Neural crest cell (in vitro differentiated cells): ENCODE measurements at regions not wholly inside any gene's neighbourhood (a gene's known extent, or its start where the extent isn't known, plus 50 kb on each side); places are given as distances from the start of the nearest gene placed in this dataset.

Source experiments
- DNase-seq: peaks from one replicate; pipeline ENCODE4 v3.0.0; 2021; ENCODE audit warnings: low read depth, mixed read lengths, low spot score
- H3K27ac Mint-ChIP-seq: one replicate; pipeline ENCODE4 v1.8.0; 2021; ENCODE audit warnings: mild to moderate bottlenecking, mixed read lengths; ENCODE audit not compliant: unreplicated experiment
- H3K27me3 Mint-ChIP-seq: 2 replicates; pipeline ENCODE4 v1.8.0; 2021; ENCODE audit warnings: low read depth, mild to moderate bottlenecking, mixed read lengths
- H3K36me3 Mint-ChIP-seq: 2 replicates; pipeline ENCODE4 v1.8.0; 2021; ENCODE audit warnings: low read depth, mild to moderate bottlenecking, mixed read lengths
- H3K4me1 Mint-ChIP-seq: 2 replicates; pipeline ENCODE4 v1.8.0; 2021; ENCODE audit warnings: mixed read lengths
- H3K4me3 Mint-ChIP-seq: one replicate; pipeline ENCODE4 v1.8.0; 2021; ENCODE audit warnings: mild to moderate bottlenecking, mixed read lengths
- H3K9me3 Mint-ChIP-seq: 2 replicates; pipeline ENCODE4 v1.8.0; 2021; ENCODE audit warnings: mixed read lengths
- CTCF ChIP-seq: fragments of 200-600 bp; sonication (generic); conservative IDR thresholded peaks from 2 replicates; pipeline ENCODE4 v1.5.0; 2021; ENCODE audit warnings: antibody characterized with exemption, mild to moderate bottlenecking

DNA sequence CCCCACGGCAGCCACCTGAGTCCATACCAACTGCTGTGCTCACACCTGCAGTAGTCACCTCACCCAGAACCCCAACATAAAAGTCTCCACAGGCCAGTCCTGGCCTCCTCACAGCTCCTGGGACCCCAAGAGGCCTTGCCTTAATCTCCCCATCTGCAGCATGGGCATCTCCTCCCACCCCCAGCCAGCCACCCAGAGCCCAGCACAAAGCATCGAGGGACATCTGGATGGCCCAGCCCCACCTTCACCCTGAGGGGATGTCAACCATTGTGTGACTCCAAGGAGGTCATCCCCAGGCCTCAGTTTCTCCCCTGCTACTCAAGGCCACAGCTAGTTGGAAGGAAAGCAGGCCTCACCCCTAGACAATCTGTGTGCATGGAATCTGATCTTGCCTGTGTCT is 1775.3 kb downstream of the TP53TG3F start:
- H3K36me3 Mint-ChIP-seq: no peaks in the 10 kb centered on the region
- no peak for DNase-seq
- H3K4me3 Mint-ChIP-seq: no peak overlapping the region
- no peaks in the 10 kb centered on the region for H3K27me3 Mint-ChIP-seq
- H3K27ac Mint-ChIP-seq: no peak overlapping the region
- H3K9me3 Mint-ChIP-seq: peaks cover 2% of the 10 kb centered on the region
- H3K4me1 Mint-ChIP-seq: no peaks in the 10 kb centered on the region
- TF ChIP-seq CTCF: no peak

DNA sequence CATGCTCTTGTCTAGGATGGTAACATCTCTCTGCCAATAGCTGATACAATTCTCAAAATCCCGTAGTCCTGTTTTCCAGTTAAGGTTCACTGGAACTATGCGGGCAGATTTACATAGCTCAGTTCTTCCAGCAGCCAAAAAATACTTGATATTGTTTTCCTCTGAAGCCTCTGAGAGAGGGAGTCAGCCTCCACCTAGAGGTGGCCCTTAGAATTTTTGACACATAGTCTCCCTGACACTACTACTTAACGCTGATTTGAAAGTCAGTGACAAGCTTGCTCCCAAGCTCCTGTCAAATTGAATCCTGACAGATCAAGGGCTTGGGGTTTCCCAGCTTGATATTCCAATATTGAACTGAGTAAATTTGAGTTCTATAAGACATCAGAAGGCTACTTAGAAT is 1780.1 kb downstream of the TP53TG3F start:
- H3K4me3 Mint-ChIP-seq: no peak overlapping the region
- DNase-seq: no peak
- H3K4me1 Mint-ChIP-seq: no peaks in the 10 kb centered on the region
- no peaks in the 10 kb centered on the region for H3K36me3 Mint-ChIP-seq
- no peak overlapping the region for H3K27ac Mint-ChIP-seq
- no peak for TF ChIP-seq CTCF
- peaks cover 10% of the 10 kb centered on the region for H3K9me3 Mint-ChIP-seq
- H3K27me3 Mint-ChIP-seq: no peaks in the 10 kb centered on the region

GRCh38 chr16:35249051-35249450 is 1789.6 kb downstream of the TP53TG3F start:
- Mint-ChIP-seq H3K9me3 (peaks cover 9% of the 10 kb centered on the region), H3K27ac (no peak overlapping the region), H3K27me3 (no peaks in the 10 kb centered on the region), H3K36me3 (no peaks in the 10 kb centered on the region), H3K4me1 (no peaks in the 10 kb centered on the region), H3K4me3 (no peak overlapping the region)
- DNase-seq: no peak
- no peak for TF ChIP-seq CTCF

DNA sequence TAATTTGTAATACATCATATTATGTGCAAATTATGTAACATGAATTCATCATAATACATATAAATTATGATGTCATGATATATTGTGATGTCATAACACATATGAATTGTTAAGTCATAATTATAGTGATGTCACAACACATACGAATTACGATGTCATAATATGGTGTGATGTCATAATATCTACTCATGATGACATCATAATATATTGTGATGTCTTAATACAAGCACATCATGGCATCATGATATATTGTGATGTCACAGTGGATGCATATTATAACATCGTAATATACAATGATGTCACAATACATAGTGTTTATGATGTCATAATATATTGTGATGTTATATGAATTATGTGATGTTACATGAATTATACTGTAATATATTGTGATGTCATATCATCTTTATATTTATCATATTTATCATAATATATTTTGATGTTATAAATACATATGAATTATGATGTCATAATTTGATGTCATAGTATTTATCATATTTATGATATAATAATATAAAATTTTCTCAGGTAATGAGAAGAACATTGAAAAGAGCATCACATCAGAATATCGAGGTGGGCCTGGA is 1793.0 kb downstream of the TP53TG3F start:
- H3K4me3 Mint-ChIP-seq: no peak overlapping the region
- peaks cover 13% of the 10 kb centered on the region for H3K9me3 Mint-ChIP-seq
- no peak for DNase-seq
- no peaks in the 10 kb centered on the region for H3K36me3 Mint-ChIP-seq
- no peaks in the 10 kb centered on the region for H3K4me1 Mint-ChIP-seq
- no peaks in the 10 kb centered on the region for H3K27me3 Mint-ChIP-seq
- no peak overlapping the region for H3K27ac Mint-ChIP-seq
- no peak for TF ChIP-seq CTCF

- H3K27me3 Mint-ChIP-seq: no peaks in the 10 kb centered on the region
- H3K36me3 Mint-ChIP-seq: no peaks in the 10 kb centered on the region
- TF ChIP-seq CTCF: no peak
- H3K9me3 Mint-ChIP-seq: peaks cover 16% of the 10 kb centered on the region
- no peak for DNase-seq
- H3K27ac Mint-ChIP-seq: no peak overlapping the region
- H3K4me3 Mint-ChIP-seq: no peak overlapping the region
- no peaks in the 10 kb centered on the region for H3K4me1 Mint-ChIP-seq
Measured at GRCh38 chr16:35255186-35255803, 1795.9 kb downstream of the TP53TG3F start.
